ENCODE measurements at regions not wholly inside any gene's neighbourhood (a gene's known extent, or its start where the extent isn't known, plus 50 kb on each side); places are given as distances from the start of the nearest gene placed in this dataset.

DNA sequence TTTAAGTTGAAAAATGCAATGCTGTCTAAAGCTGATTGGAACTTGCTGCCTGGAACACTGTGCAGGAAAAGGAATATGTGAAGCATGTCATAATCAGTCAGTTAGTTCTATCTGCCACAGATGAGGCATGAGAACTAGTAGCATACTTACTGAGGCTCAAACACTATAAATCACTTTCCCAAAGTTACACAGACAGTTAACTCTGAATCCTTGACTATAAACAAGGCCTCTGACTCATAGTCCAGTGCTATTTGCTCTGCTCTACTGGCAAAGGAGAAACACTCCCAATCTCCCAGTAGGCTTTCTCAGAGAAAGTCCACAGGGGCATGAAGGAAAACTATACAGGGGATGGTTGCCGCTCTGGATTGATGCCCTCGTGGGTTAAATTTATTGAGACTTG, 2078.4 kb upstream of the TENM3 start:
- TF ChIP-seq POLR2AphosphoS5 (IDR thresholded peaks at IDR 0.05; ENCODE audit: borderline replicate concordance, low read depth, low read length): no peak
- TF ChIP-seq EZH2 (IDR thresholded peaks at IDR 0.05): no peak
